Naive thymus-derived CD8-positive, alpha-beta T cell (primary cell): ENCODE measurements at regions not wholly inside any gene's neighbourhood (a gene's known extent, or its start where the extent isn't known, plus 50 kb on each side); places are given as distances from the start of the nearest gene placed in this dataset.

Experiments
- ATAC-seq, 2 donors: fragments of 150-1000 bp; cut with Tn5 transposase in 1 of 2; sonication (Bioruptor Pico), chemical (Tn5 transposase) in 1 of 2; 1 replicate in 1 of 2; 2 replicates in 1 of 2; pipeline ENCODE4 v1.10.0; 2021; ENCODE audit warnings: mild to moderate bottlenecking in 2 of 2, moderate library complexity in 2 of 2
- POLR2A ChIA-PET: fragments of 350-600 bp; sonication (Branson Sonifier 250); formaldehyde crosslinking; loops from one replicate; lab custom pipeline; 2021; ENCODE audit warnings: antibody characterized with exemption; lab: Charles Lee
- DNase-seq, 10 donors: peaks; one replicate each; pipeline versions ENCODE4 v3.0.0 to v3.0.0-alpha.2; 2020 to 2022
- H3K27ac Mint-ChIP-seq, 10 donors: one replicate each; pipeline ENCODE4 v1.8.0; 2020 to 2022; ENCODE audit warnings: mild to moderate bottlenecking in 10 of 10, mixed read lengths in 10 of 10, moderate library complexity in 4 of 10, inconsistent platforms in 1 of 10
- H3K27me3 Mint-ChIP-seq, 5 donors: one replicate each; pipeline ENCODE4 v1.8.0; 2021 to 2022; ENCODE audit warnings: mixed read lengths in 5 of 5
- H3K36me3 Mint-ChIP-seq, 3 donors: one replicate each; pipeline ENCODE4 v1.8.0; 2020 to 2022; ENCODE audit warnings: mixed read lengths in 3 of 3, mild to moderate bottlenecking in 2 of 3, inconsistent platforms in 1 of 3
- H3K4me1 Mint-ChIP-seq, 4 donors: one replicate each; pipeline ENCODE4 v1.8.0; 2021 to 2022; ENCODE audit warnings: mixed read lengths in 4 of 4
- H3K4me3 Mint-ChIP-seq, 10 donors: one replicate each; pipeline ENCODE4 v1.8.0; 2020 to 2022; ENCODE audit warnings: mild to moderate bottlenecking in 10 of 10, mixed read lengths in 10 of 10, moderate library complexity in 6 of 10, inconsistent platforms in 1 of 10
- H3K9me3 Mint-ChIP-seq, 9 donors: one replicate each; pipeline ENCODE4 v1.8.0; 2020 to 2022; ENCODE audit warnings: mixed read lengths in 9 of 9, mild to moderate bottlenecking in 3 of 9, inconsistent platforms in 1 of 9, moderate library complexity in 1 of 9

GRCh38 chr2:220181165-220181564 lies 553.7 kb downstream of the SLC4A3 start:
- Mint-ChIP-seq H3K36me3 (no peaks in the 10 kb centered on the region), H3K27me3 (peaks cover 0 to 5% (median 0%) of the 10 kb centered on the region in 5 donors), H3K9me3 (peaks cover 0 to 4% (median 0%) of the 10 kb centered on the region in 9 donors), H3K27ac (no peak overlapping the region), H3K4me3 (no peak overlapping the region), H3K4me1 (no peaks in the 10 kb centered on the region)
- ATAC-seq (no peak), DNase-seq (no peak)
- POLR2A ChIA-PET, result no interaction called here

GRCh38 chr2:220182790-220183189 lies 555.4 kb downstream of the SLC4A3 start:
- no peak for ATAC-seq

GRCh38 chr2:220185766-220186305 lies 558.4 kb downstream of the SLC4A3 start:
- Mint-ChIP-seq H3K27ac (no peak overlapping the region), H3K9me3 (peaks cover 0 to 19% (median 0%) of the 10 kb centered on the region in 9 donors), H3K4me3 (no peak overlapping the region), H3K4me1 (no peaks in the 10 kb centered on the region), H3K27me3 (peaks cover 0 to 5% (median 0%) of the 10 kb centered on the region in 5 donors), H3K36me3 (no peaks in the 10 kb centered on the region)
- POLR2A ChIA-PET, result no interaction called here
- DNase-seq, result no peak
- no peak for ATAC-seq

More at GRCh38 chr2:220182790-220183189, 555.4 kb downstream of the SLC4A3 start:
- no peak overlapping the region for H3K27ac Mint-ChIP-seq
- DNase-seq, result no peak
- H3K4me3 Mint-ChIP-seq, result no peak overlapping the region
- peaks cover 0 to 9% (median 0%) of the 10 kb centered on the region in 9 donors for H3K9me3 Mint-ChIP-seq
- POLR2A ChIA-PET, result no interaction called here
- H3K4me1 Mint-ChIP-seq, result no peaks in the 10 kb centered on the region
- peaks cover 0 to 5% (median 0%) of the 10 kb centered on the region in 5 donors for H3K27me3 Mint-ChIP-seq
- no peaks in the 10 kb centered on the region for H3K36me3 Mint-ChIP-seq

GRCh38 chr2:220188031-220188430 lies 560.6 kb downstream of the SLC4A3 start:
- DNase-seq, result no peak
- Mint-ChIP-seq H3K27me3 (peaks cover 0 to 5% (median 0%) of the 10 kb centered on the region in 5 donors), H3K4me3 (no peak overlapping the region), H3K4me1 (no peaks in the 10 kb centered on the region), H3K36me3 (no peaks in the 10 kb centered on the region), H3K27ac (no peak overlapping the region), H3K9me3 (peaks cover 0 to 22% (median 2%) of the 10 kb centered on the region in 9 donors)
- no peak for ATAC-seq
- POLR2A ChIA-PET, result no interaction called here

- DNase-seq (no peak), ATAC-seq (no peak)
- H3K9me3 Mint-ChIP-seq, result peaks cover 0 to 18% (median 1%) of the 10 kb centered on the region in 9 donors
- no peak overlapping the region for H3K27ac Mint-ChIP-seq
- no peaks in the 10 kb centered on the region for H3K36me3 Mint-ChIP-seq
- H3K4me3 Mint-ChIP-seq, result no peak overlapping the region
- H3K4me1 Mint-ChIP-seq, result no peaks in the 10 kb centered on the region
- peaks cover 0 to 2% (median 0%) of the 10 kb centered on the region in 5 donors for H3K27me3 Mint-ChIP-seq
- POLR2A ChIA-PET, result no interaction called here
Measured at GRCh38 chr2:220191031-220191430, 563.6 kb downstream of the SLC4A3 start.

- Mint-ChIP-seq H3K9me3 (peaks cover 0 to 18% (median 3%) of the 10 kb centered on the region in 9 donors), H3K27me3 (peaks cover 0 to 2% (median 0%) of the 10 kb centered on the region in 5 donors), H3K36me3 (no peaks in the 10 kb centered on the region), H3K27ac (no peak overlapping the region), H3K4me3 (no peak overlapping the region), H3K4me1 (no peaks in the 10 kb centered on the region)
- POLR2A ChIA-PET, result no interaction called here
- ATAC-seq (no peak), DNase-seq (no peak)
Measured at GRCh38 chr2:220191737-220192136, 564.3 kb downstream of the SLC4A3 start.

- Mint-ChIP-seq H3K27me3 (peaks cover 0 to 2% (median 0%) of the 10 kb centered on the region in 5 donors), H3K4me3 (no peak overlapping the region), H3K4me1 (no peaks in the 10 kb centered on the region), H3K36me3 (no peaks in the 10 kb centered on the region), H3K27ac (no peak overlapping the region), H3K9me3 (peaks cover 0 to 13% (median 3%) of the 10 kb centered on the region in 9 donors)
- DNase-seq (no peak), ATAC-seq (no peak)
- POLR2A ChIA-PET, result no interaction called here
Measured at GRCh38 chr2:220192994-220193753, 565.7 kb downstream of the SLC4A3 start.

GRCh38 chr2:220194630-220195584 lies 567.5 kb downstream of the SLC4A3 start:
- Mint-ChIP-seq H3K36me3 (no peaks in the 10 kb centered on the region), H3K4me1 (no peaks in the 10 kb centered on the region), H3K9me3 (peaks cover 0 to 13% (median 3%) of the 10 kb centered on the region in 9 donors), H3K27ac (no peak overlapping the region), H3K4me3 (no peak overlapping the region), H3K27me3 (peaks cover 0 to 7% (median 0%) of the 10 kb centered on the region in 5 donors)
- POLR2A ChIA-PET, result no interaction called here
- DNase-seq, result no peak
- ATAC-seq, result no peak

- Mint-ChIP-seq H3K9me3 (peaks cover 0 to 11% (median 3%) of the 10 kb centered on the region in 9 donors), H3K27me3 (peaks cover 2 to 11% (median 5%) of the 10 kb centered on the region in 5 donors), H3K4me3 (no peak overlapping the region), H3K36me3 (no peaks in the 10 kb centered on the region), H3K27ac (no peak overlapping the region), H3K4me1 (no peaks in the 10 kb centered on the region)
- POLR2A ChIA-PET, result no interaction called here
- DNase-seq (no peak), ATAC-seq (no peak)
Measured at GRCh38 chr2:220198896-220199295, 571.5 kb downstream of the SLC4A3 start.

- Mint-ChIP-seq H3K27ac (no peak overlapping the region), H3K4me1 (no peaks in the 10 kb centered on the region), H3K9me3 (peaks cover 0 to 7% (median under 1%) of the 10 kb centered on the region in 9 donors), H3K27me3 (peaks cover 2 to 11% (median 5%) of the 10 kb centered on the region in 5 donors), H3K4me3 (no peak overlapping the region), H3K36me3 (no peaks in the 10 kb centered on the region)
- DNase-seq (no peak), ATAC-seq (no peak)
- POLR2A ChIA-PET, result no interaction called here
Measured at GRCh38 chr2:220202066-220202465, 574.6 kb downstream of the SLC4A3 start.

- Mint-ChIP-seq H3K27ac (no peak overlapping the region), H3K9me3 (peaks cover 0 to 9% (median 0%) of the 10 kb centered on the region in 9 donors), H3K36me3 (no peaks in the 10 kb centered on the region), H3K4me3 (no peak overlapping the region), H3K27me3 (peaks cover 0 to 1% (median 0%) of the 10 kb centered on the region in 5 donors), H3K4me1 (no peaks in the 10 kb centered on the region)
- ATAC-seq, result no peak
- POLR2A ChIA-PET, result no interaction called here
- no peak for DNase-seq
Measured at GRCh38 chr2:220209093-220209492, 581.7 kb downstream of the SLC4A3 start.

GRCh38 chr2:220209751-220210150 lies 582.3 kb downstream of the SLC4A3 start:
- H3K4me3 Mint-ChIP-seq, result no peak overlapping the region
- POLR2A ChIA-PET, result no interaction called here
- H3K4me1 Mint-ChIP-seq, result no peaks in the 10 kb centered on the region
- ATAC-seq (no peak), DNase-seq (no peak)
- no peaks in the 10 kb centered on the region for H3K36me3 Mint-ChIP-seq
- H3K27me3 Mint-ChIP-seq, result peaks cover 0 to 2% (median 0%) of the 10 kb centered on the region in 5 donors
- H3K9me3 Mint-ChIP-seq, result peaks cover 0 to 9% (median 0%) of the 10 kb centered on the region in 9 donors
- H3K27ac Mint-ChIP-seq, result no peak overlapping the region
